Endothelial cell of umbilical vein (primary cell): ENCODE measurements at regions not wholly inside any gene's neighbourhood (a gene's known extent, or its start where the extent isn't known, plus 50 kb on each side); places are given as distances from the start of the nearest gene placed in this dataset.

Experiments used
- BruUV-seq: library from RNA; stranded (reverse); fragments of 400-500 nt; replicated peaks from 2 replicates; lab custom pipeline; 2021; lab: Mats Ljungman, UMichigan
- CTCF ChIA-PET: fragments of 300-600, 350-600 bp; sonication (Branson Sonifier 250); formaldehyde crosslinking; loops from one replicate; lab custom pipeline; 2021; ENCODE audit warnings: antibody characterized with exemption, inconsistent platforms; lab: Charles Lee
- POLR2A ChIA-PET: fragments of 300-600, 350-600 bp; sonication (Branson Sonifier 250); formaldehyde crosslinking; loops from one replicate; lab custom pipeline; 2021; ENCODE audit warnings: antibody characterized with exemption, inconsistent platforms; lab: Charles Lee
- DNase-seq: peaks from one replicate; pipeline ENCODE4 v3.0.0-alpha.2; 2011; ENCODE audit warnings: low read depth, low spot score
- FAIRE-seq: peaks from 2 replicates; lab custom pipeline; 2011; peaks lifted over from hg19 to GRCh38; lab: Jason Lieb, UNC
- H2AFZ ChIP-seq: 2 replicates; pipeline ENCODE4 v1.6.0; 2012; ENCODE audit warnings: low read depth, low read length, control low read depth, inconsistent platforms
- H3K27ac ChIP-seq: 2 replicates; pipeline ENCODE4 v1.5.1; 2011; ENCODE audit warnings: low read depth, mild to moderate bottlenecking, control low read depth, low read length, moderate library complexity; ENCODE audit not compliant: insufficient read depth
- H3K27me3 ChIP-seq, 2 experiments: 2 replicates each; pipeline versions ENCODE4 v1.6.0 to v1.6.1; 2011; ENCODE audit warnings: low read length in 2 of 2, mixed read lengths in 1 of 2; ENCODE audit not compliant: control insufficient read depth in 2 of 2, insufficient read depth in 2 of 2
- H3K36me3 ChIP-seq, 2 experiments: 2 replicates in 1 of 2; 3 replicates in 1 of 2; pipeline ENCODE4 v1.5.1; 2011; ENCODE audit warnings: low read length in 2 of 2, mild to moderate bottlenecking in 1 of 2, moderate library complexity in 1 of 2; ENCODE audit not compliant: control insufficient read depth in 2 of 2, insufficient read depth in 2 of 2; ENCODE audit errors: extremely low read depth in 1 of 2
- H3K4me1 ChIP-seq: 3 replicates; pipeline ENCODE4 v1.5.1; 2011; ENCODE audit warnings: mild to moderate bottlenecking, low read length; ENCODE audit not compliant: control insufficient read depth, insufficient read depth; ENCODE audit errors: extremely low read depth
- H3K4me2 ChIP-seq: 2 replicates; pipeline ENCODE4 v1.6.1; 2011; ENCODE audit warnings: low read length, control low read depth, mixed read lengths; ENCODE audit not compliant: insufficient read depth
- H3K4me3 ChIP-seq, 3 experiments: fragments of 200-600 bp in 1 of 3; sonication (generic), shearing (Covaris generic) in 1 of 3; replicated peaks in 1 of 3; 2 replicates each; pipeline ENCODE4 v1.5.1; 2011 to 2016; ENCODE audit warnings: control low read depth in 3 of 3, low read length in 3 of 3, mild to moderate bottlenecking in 2 of 3, inconsistent platforms in 1 of 3, low read depth in 1 of 3, moderate library complexity in 1 of 3; ENCODE audit not compliant: insufficient read depth in 1 of 3
- H3K79me2 ChIP-seq: 2 replicates; pipeline ENCODE4 v1.6.0; 2012; ENCODE audit warnings: low read length, inconsistent platforms; ENCODE audit not compliant: control insufficient read depth, insufficient read depth
- H3K9ac ChIP-seq: replicated peaks from 2 replicates; pipeline ENCODE3; 2011; ENCODE audit warnings: low read length, control low read depth; ENCODE audit not compliant: insufficient read depth; ENCODE audit errors: extremely low read depth
- H3K9me1 ChIP-seq: replicated peaks from 3 replicates; pipeline ENCODE4 v1.6.0; 2011; ENCODE audit warnings: mild to moderate bottlenecking, low read length; ENCODE audit not compliant: control insufficient read depth, insufficient read depth; ENCODE audit errors: extremely low read depth
- H3K9me3 ChIP-seq: replicated peaks from 2 replicates; pipeline ENCODE4 v1.5.1; 2012; ENCODE audit warnings: low read length, inconsistent platforms; ENCODE audit not compliant: control insufficient read depth, insufficient read depth
- H4K20me1 ChIP-seq: replicated peaks from 2 replicates; pipeline ENCODE3; 2011; ENCODE audit warnings: mild to moderate bottlenecking, low read length; ENCODE audit not compliant: control insufficient read depth, insufficient read depth; ENCODE audit errors: extremely low read depth
- JUN ChIP-seq: IDR thresholded peaks from 2 replicates; pipeline ENCODE4 v1.6.1; 2011; ENCODE audit warnings: borderline replicate concordance, low read depth; ENCODE audit not compliant: insufficient read length, insufficient read depth
- dilution Hi-C: fragments of 300-500 bp; cut with MboI; formaldehyde crosslinking; loops from one replicate; pipeline ENCODE4 v1.15.0; 2019; ENCODE audit warnings: low sequenced_read_pairs; ENCODE audit not compliant: extremely low pct_ligation_motif_present
- intact Hi-C: fragments of 100-400 bp; cut with micrococcal nuclease; formaldehyde crosslinking; loops from one replicate; pipeline ENCODE4 v1.10.0; 2022
- TF ChIP-seq, protein P1 (sequence below), 2 donors: IDR thresholded peaks; 1 replicate in 1 of 2; 2 replicates in 1 of 2; pipeline ENCODE4 v1.5.1; 2011; ENCODE audit warnings: low read length in 2 of 2, mild to moderate bottlenecking in 2 of 2, moderate library complexity in 2 of 2, control low read depth in 1 of 2, inconsistent platforms in 1 of 2, low read depth in 1 of 2; ENCODE audit not compliant: insufficient read depth in 1 of 2; ENCODE audit errors: extremely low read depth in 1 of 2
- TF ChIP-seq, protein P2 (sequence below): IDR thresholded peaks from 2 replicates; pipeline ENCODE4 v1.6.1; 2011; ENCODE audit not compliant: insufficient read depth, insufficient read length

DNA sequence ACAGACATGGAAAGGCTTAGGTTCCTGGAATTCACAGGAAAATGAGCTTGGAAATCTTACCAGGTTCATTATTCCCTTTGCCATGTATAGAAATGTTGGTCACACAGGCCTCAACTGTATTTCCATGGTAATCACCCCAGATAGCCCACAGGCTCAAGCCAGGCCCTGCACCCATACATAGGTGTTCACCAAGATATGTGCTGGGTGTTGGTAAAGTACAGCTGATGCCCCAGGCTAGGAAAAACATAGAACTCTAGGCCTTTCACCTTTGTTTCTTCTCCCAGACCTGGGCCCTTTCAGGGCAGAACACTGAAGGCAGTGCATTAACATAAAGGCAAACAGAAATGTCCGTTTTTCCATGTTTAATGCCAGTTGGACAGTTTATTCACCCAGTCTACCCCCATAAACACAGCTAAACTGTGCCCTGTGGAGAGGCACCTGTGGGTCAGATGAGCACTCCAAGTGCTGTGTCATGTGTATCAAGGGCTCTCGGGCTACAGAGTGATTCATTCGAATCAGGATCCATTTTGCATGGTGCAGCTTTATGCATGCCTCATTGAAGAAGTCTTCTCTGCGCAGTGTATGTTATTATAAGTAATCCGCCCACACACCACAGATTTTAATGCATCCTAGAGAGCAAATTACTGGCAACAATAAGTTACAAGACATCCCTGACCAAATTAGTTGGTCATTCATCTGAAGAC is 93.4 kb upstream of the SLC30A5 start:
- Histone ChIP-seq H4K20me1 (no peaks in the 10 kb centered on the region), H3K27me3 (no peaks in the 10 kb centered on the region), H3K27ac (no peak overlapping the region), H3K36me3 (no peaks in the 10 kb centered on the region), H3K4me3 (no peak overlapping the region), H3K4me1 (no peaks in the 10 kb centered on the region), H3K4me2 (no peak overlapping the region), H3K79me2 (no peaks in the 10 kb centered on the region), H2AFZ (no peak overlapping the region), H3K9me1 (no peaks in the 10 kb centered on the region), H3K9me3 (no peaks in the 10 kb centered on the region), H3K9ac (no peak overlapping the region)
- POLR2A ChIA-PET: no interaction called here
- dilution Hi-C loops (no loop called here), intact Hi-C loops (no loop called here)
- TF ChIP-seq JUN: no peak
- TF ChIP-seq, protein P1, sequence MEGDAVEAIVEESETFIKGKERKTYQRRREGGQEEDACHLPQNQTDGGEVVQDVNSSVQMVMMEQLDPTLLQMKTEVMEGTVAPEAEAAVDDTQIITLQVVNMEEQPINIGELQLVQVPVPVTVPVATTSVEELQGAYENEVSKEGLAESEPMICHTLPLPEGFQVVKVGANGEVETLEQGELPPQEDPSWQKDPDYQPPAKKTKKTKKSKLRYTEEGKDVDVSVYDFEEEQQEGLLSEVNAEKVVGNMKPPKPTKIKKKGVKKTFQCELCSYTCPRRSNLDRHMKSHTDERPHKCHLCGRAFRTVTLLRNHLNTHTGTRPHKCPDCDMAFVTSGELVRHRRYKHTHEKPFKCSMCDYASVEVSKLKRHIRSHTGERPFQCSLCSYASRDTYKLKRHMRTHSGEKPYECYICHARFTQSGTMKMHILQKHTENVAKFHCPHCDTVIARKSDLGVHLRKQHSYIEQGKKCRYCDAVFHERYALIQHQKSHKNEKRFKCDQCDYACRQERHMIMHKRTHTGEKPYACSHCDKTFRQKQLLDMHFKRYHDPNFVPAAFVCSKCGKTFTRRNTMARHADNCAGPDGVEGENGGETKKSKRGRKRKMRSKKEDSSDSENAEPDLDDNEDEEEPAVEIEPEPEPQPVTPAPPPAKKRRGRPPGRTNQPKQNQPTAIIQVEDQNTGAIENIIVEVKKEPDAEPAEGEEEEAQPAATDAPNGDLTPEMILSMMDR (IDR thresholded peaks at IDR 0.05; ENCODE audit: extremely low read depth in 1 of 2, insufficient read depth in 1 of 2, low read depth in 1 of 2, low read length in 2 of 2): no peak
- DNase-seq (no peak), FAIRE-seq (no peak)
- CTCF ChIA-PET: no interaction called here
- no TSS peak for BruUV-seq

DNA sequence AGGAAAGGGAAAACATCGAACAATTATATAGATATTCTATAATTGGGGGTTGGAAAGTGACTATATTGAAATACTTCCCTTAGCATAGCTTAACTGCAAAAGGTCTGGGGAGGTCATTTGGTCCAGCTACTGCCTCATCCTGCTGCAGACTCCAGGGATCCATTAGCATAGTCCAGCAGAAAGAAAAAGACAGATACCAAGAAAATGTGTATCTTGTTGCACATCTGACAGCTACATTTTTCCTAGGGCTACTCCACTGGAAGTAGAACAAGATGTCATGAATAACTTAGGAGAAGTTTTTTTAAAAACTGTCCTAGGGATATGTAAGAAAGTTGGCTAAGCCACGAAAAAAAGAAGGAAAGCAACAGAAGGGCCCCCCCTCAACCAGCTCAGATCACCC is 92.9 kb upstream of the SLC30A5 start:
- POLR2A ChIA-PET: no interaction called here
- no TSS peak for BruUV-seq
- FAIRE-seq: no peak

More for the DNA sequence above, 92.9 kb upstream of the SLC30A5 start:
- dilution Hi-C loops (no loop called here), intact Hi-C loops (no loop called here)
- Histone ChIP-seq H3K9ac (no peak overlapping the region), H3K36me3 (no peaks in the 10 kb centered on the region), H3K27ac (no peak overlapping the region), H3K9me3 (no peaks in the 10 kb centered on the region), H3K79me2 (no peaks in the 10 kb centered on the region), H3K9me1 (no peaks in the 10 kb centered on the region), H4K20me1 (no peaks in the 10 kb centered on the region), H3K4me2 (no peak overlapping the region), H3K4me1 (no peaks in the 10 kb centered on the region), H2AFZ (no peak overlapping the region), H3K4me3 (no peak overlapping the region), H3K27me3 (no peaks in the 10 kb centered on the region)
- no peak for TF ChIP-seq JUN
- TF ChIP-seq, protein P2, sequence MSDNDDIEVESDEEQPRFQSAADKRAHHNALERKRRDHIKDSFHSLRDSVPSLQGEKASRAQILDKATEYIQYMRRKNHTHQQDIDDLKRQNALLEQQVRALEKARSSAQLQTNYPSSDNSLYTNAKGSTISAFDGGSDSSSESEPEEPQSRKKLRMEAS: no peak
- TF ChIP-seq, protein P1 (IDR thresholded peaks at IDR 0.05; ENCODE audit: extremely low read depth in 1 of 2, insufficient read depth in 1 of 2, low read depth in 1 of 2, low read length in 2 of 2): no peak
- DNase-seq: no peak
- CTCF ChIA-PET: no interaction called here
